Ishikawa (cell line): ENCODE measurements at regions not wholly inside any gene's neighbourhood (a gene's known extent, or its start where the extent isn't known, plus 50 kb on each side); places are given as distances from the start of the nearest gene placed in this dataset.

Experiments
- CEBPB ChIP-seq: IDR thresholded peaks from 2 replicates; pipeline ENCODE4 v1.6.1; 2012
- CREB1 ChIP-seq: IDR thresholded peaks from 2 replicates; pipeline ENCODE4 v1.6.1; 2012; ENCODE audit warnings: low read depth
- EGR1 ChIP-seq: IDR thresholded peaks from 2 replicates; pipeline ENCODE4 v1.6.1; 2012
- EP300 ChIP-seq: IDR thresholded peaks from 2 replicates; pipeline ENCODE4 v1.6.1; 2012; ENCODE audit warnings: borderline replicate concordance
- FOXM1 ChIP-seq: IDR thresholded peaks from 2 replicates; pipeline ENCODE4 v1.6.1; 2012; ENCODE audit warnings: low read depth, borderline replicate concordance
- NFIC ChIP-seq: IDR thresholded peaks from 2 replicates; pipeline ENCODE4 v1.6.1; 2012
- RAD21 ChIP-seq: IDR thresholded peaks from 2 replicates; pipeline ENCODE4 v1.6.1; 2012; ENCODE audit warnings: low read depth
- TAF1 ChIP-seq: IDR thresholded peaks from 2 replicates; pipeline ENCODE4 v1.6.1; 2012; ENCODE audit warnings: low read depth, mild to moderate bottlenecking
- TCF12 ChIP-seq: IDR thresholded peaks from 2 replicates; pipeline ENCODE4 v1.6.1; 2012; ENCODE audit warnings: low read depth
- TEAD4 ChIP-seq: IDR thresholded peaks from 2 replicates; pipeline ENCODE4 v1.6.1; 2012
- YY1 ChIP-seq: IDR thresholded peaks from 2 replicates; pipeline ENCODE4 v1.6.1; 2012; ENCODE audit warnings: low read depth
- ZBTB7A ChIP-seq: IDR thresholded peaks from 2 replicates; pipeline ENCODE4 v1.6.1; 2012; ENCODE audit warnings: low read depth
- TF ChIP-seq, protein P1 (sequence below): IDR thresholded peaks from 2 replicates; pipeline ENCODE4 v1.6.1; 2012; ENCODE audit warnings: low read depth, mild to moderate bottlenecking
- TF ChIP-seq, protein P2 (sequence below): IDR thresholded peaks from 2 replicates; pipeline ENCODE4 v1.6.1; 2012
- TF ChIP-seq, protein P3 (sequence below): IDR thresholded peaks from 2 replicates; pipeline ENCODE4 v1.6.1; 2012

DNA sequence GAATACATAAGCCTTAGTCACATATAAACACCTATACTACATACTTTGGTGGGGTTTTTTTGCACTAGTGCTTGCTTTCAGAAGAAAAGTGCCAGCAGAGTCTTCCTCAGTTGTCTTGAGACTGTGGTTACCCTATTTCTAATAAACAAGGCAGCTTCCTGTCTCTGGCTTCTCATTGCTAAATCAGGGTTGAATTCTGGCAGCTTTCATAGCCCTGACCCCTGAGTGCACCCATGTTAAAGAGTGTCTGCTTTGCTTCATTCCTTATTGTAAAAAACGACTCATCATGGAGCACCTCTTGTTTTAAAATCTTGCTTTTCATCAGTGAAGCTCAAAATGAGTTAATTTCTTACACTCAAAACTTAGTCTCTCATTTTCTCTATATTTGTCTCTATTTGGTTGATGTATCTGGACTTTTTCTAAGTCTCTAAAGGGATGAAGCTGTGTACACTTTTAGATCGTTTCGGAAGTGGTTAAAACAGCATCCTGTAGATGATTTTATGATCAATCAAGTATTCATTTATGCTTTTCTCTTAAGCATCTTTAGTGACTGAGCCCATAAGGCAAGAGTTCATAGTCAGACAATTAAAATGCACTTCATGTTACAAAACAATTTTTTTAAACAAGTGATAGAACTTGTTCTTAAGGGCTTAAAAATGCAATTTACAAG is 72.1 kb downstream of the KLF12 start:
- TF ChIP-seq EGR1 = no peak
- TF ChIP-seq CREB1 = no peak
- no peak for TF ChIP-seq RAD21
- TF ChIP-seq, protein P1, sequence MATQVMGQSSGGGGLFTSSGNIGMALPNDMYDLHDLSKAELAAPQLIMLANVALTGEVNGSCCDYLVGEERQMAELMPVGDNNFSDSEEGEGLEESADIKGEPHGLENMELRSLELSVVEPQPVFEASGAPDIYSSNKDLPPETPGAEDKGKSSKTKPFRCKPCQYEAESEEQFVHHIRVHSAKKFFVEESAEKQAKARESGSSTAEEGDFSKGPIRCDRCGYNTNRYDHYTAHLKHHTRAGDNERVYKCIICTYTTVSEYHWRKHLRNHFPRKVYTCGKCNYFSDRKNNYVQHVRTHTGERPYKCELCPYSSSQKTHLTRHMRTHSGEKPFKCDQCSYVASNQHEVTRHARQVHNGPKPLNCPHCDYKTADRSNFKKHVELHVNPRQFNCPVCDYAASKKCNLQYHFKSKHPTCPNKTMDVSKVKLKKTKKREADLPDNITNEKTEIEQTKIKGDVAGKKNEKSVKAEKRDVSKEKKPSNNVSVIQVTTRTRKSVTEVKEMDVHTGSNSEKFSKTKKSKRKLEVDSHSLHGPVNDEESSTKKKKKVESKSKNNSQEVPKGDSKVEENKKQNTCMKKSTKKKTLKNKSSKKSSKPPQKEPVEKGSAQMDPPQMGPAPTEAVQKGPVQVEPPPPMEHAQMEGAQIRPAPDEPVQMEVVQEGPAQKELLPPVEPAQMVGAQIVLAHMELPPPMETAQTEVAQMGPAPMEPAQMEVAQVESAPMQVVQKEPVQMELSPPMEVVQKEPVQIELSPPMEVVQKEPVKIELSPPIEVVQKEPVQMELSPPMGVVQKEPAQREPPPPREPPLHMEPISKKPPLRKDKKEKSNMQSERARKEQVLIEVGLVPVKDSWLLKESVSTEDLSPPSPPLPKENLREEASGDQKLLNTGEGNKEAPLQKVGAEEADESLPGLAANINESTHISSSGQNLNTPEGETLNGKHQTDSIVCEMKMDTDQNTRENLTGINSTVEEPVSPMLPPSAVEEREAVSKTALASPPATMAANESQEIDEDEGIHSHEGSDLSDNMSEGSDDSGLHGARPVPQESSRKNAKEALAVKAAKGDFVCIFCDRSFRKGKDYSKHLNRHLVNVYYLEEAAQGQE = no peak
- no peak for TF ChIP-seq TAF1
- TF ChIP-seq EP300 = no peak
- no peak for TF ChIP-seq FOXM1
- TF ChIP-seq CEBPB = no peak

DNA sequence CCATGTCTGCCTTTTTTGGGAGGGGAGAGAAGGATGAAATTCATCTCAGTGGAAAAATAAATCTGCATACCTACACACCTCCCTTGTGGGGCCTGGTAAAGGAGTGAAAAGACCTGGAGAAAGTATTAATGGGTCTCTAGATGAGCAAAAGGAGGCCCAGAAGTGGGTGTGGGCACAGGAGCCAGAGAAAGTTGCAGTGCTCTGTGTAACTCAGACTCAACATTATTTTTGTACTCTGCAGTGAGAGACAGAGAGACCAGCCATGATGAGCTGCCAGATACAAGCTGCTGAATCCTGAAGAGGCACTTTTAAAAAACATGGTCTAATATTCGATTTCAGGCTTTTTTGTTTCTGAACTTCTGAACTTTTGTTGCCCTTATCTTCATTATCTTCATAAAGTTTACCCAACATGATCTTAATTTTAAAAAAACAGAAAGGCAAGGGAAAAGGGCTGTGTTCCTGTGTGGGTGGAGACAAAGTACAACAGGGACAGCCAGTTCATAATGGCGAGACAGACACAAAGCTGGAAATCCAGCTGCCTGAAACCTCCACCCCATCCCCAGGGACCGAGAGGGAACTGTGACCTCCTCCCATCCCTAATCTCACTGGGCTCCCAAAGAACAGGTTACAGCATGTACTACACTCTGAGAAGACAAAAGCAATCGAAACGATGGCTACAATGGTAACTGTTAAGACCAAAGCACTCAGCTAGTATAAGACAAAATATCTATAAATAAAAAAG is 77.2 kb downstream of the KLF12 start:
- TF ChIP-seq EP300 = no peak
- TF ChIP-seq RAD21 = no peak

DNA sequence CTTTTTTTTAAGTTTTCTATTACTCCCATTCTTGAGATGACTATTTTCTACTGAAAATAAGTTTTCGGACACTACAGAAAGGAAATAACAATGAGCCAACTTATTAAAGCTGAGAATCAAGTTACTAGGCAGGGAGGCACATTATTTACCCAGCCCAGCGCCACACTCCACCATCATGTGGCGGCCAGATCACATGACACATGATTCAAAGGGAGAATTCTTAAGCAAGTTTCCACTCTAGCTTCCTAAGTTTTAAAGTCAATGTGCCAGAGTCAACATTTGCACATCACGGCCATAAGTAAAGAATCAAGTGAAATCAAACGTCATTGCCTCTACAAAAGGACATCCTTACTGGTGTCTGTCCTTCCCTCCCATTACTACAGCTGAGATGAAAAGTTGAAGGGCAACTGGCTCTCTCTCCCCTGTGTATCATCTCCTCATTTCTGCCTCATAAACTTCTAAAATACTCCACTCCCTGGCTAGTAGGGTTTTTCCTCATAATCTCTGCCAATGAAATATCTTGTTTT is 81.7 kb downstream of the KLF12 start:
- TF ChIP-seq, protein P2, sequence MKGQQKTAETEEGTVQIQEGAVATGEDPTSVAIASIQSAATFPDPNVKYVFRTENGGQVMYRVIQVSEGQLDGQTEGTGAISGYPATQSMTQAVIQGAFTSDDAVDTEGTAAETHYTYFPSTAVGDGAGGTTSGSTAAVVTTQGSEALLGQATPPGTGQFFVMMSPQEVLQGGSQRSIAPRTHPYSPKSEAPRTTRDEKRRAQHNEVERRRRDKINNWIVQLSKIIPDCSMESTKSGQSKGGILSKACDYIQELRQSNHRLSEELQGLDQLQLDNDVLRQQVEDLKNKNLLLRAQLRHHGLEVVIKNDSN = peak; percentile 16; the same call in 1 of the 2 replicates
- TF ChIP-seq RAD21 = no peak

DNA sequence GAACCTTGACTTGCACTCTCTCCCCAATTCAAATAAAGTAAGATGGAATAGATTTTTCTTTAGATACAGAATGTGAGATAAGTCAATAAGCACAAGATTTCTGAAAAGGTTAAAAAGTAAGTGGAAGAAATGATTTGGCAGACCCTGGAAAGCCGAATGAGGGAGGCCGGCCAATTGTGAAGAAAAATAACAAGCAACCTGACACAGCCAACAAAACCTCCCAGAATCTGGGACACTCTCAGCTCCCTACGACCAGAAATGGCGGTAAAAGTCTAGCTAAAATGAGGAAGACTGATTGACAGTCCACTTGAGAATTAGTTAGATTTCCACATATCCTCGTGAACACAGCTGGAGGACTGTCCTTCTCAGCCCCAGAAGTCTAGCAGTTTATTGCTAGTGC is 85.4 kb downstream of the KLF12 start:
- TF ChIP-seq TCF12 = no peak
- no peak for TF ChIP-seq RAD21

DNA sequence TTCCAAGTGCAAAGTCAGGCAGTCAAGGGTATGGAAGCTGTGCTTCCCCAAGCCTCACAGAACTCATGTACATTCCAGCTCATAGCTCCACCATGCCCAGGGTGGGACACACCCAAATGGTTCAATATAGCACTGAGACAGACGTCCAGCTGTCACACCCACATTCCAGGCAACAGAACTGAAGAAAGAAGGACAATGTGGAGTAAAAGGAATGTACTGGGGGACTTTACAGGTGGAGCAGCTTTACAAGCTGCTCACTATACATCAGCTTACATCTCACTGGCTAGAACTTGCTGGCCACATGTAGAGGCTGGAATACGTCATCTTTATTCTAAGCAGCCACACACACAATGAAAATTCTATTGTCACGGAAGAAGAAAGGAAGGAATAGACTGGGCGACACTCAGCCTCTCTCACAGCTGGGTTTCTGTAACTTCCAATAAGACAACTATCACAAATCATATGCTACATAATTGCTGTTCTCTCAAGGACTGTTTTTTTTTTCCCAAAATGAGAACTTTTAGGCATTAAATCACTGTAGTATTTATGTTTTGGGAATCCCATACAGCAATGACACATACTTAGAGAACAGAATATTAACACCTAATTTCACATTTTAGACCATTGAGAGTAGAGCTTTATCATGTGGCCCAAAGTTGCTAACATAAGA is 86.1 kb downstream of the KLF12 start:
- TF ChIP-seq EP300 (peak; percentile 33; the same call in 1 of the 2 replicates), CEBPB (no peak), ZBTB7A (no peak), YY1 (peak; percentile 64; the same call in 1 of the 2 replicates), TEAD4 (peak; percentile 96), TCF12 (peak; percentile 54; the same call in 1 of the 2 replicates)
- TF ChIP-seq, protein P3, sequence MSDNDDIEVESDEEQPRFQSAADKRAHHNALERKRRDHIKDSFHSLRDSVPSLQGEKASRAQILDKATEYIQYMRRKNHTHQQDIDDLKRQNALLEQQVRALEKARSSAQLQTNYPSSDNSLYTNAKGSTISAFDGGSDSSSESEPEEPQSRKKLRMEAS = peak; percentile 45; the same call in 1 of the 2 replicates
- TF ChIP-seq, protein P2 = peak; percentile 7; the same call in 1 of the 2 replicates

DNA sequence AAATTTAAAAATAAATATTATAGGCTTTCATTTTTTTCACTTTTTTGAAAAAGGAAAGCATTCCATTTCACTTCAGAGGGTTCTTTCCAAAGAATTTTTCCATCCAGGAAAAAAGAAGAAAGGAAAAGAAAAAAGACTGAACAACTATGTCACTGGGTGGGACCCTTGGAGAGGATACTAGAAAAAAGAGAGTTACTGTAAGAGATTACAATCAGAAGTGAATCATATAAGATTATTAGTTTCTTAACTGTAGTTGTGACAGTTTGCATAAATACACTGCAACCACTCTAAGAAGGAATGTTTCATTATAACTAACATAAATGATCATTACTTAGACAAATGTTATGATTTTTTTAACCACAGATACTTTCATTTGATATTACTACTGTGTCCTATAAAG is 87.8 kb downstream of the KLF12 start:
- TF ChIP-seq, protein P3 = no peak
- TF ChIP-seq RAD21 (no peak), TEAD4 (no peak), ZBTB7A (no peak), YY1 (no peak), FOXM1 (no peak), EP300 (no peak), TAF1 (no peak), CEBPB (no peak), TCF12 (no peak), NFIC (no peak), EGR1 (no peak), CREB1 (no peak)
- TF ChIP-seq, protein P1 = no peak
- TF ChIP-seq, protein P2 = no peak
